A549 (cell line): ENCODE measurements at regions not wholly inside any gene's neighbourhood (a gene's known extent, or its start where the extent isn't known, plus 50 kb on each side); places are given as distances from the start of the nearest gene placed in this dataset.

ENCODE experiments used
- ATAC-seq, 2 experiments: fragments of 200-7000 bp in 1 of 2; fragments of >200 bp in 1 of 2; cut with Nextera tagmentation in 1 of 2; cut with Tn5 transposase in 1 of 2; 3 replicates each; pipeline versions ENCODE4 v1.8.0 to v1.9.1; 2018 to 2020; ENCODE audit warnings: mild to moderate bottlenecking in 1 of 2, moderate library complexity in 1 of 2
- CTCF ChIA-PET: fragments of 300-600 bp; sonication (Branson Sonifier 250); formaldehyde crosslinking; extraction: SDS; loops from one replicate; lab custom pipeline; 2021; ENCODE audit warnings: antibody characterized with exemption, inconsistent platforms; lab: Yijun Ruan, JAX
- POLR2A ChIA-PET: fragments of 350-600 bp; formaldehyde crosslinking; extraction: SDS; loops from one replicate; lab custom pipeline; 2021; ENCODE audit warnings: antibody characterized with exemption, inconsistent platforms; lab: Yijun Ruan, JAX
- DNase-seq, 2 experiments: peaks; one replicate each; pipeline versions ENCODE4 v3.0.0 to v3.0.0-alpha.2; 2011 to 2016; ENCODE audit warnings: low read depth in 1 of 2, low spot score in 1 of 2
- FAIRE-seq: peaks from 2 replicates; lab custom pipeline; 2011; peaks lifted over from hg19 to GRCh38; lab: Jason Lieb, UNC
- H3K27ac ChIP-seq, 2 experiments: fragments of >200 bp; sonication (Bioruptor Twin); formaldehyde crosslinking; 3 replicates each; pipeline ENCODE4 v1.5.1; 2016 to 2017
- H3K4me1 ChIP-seq: fragments of >200 bp; sonication (Bioruptor Twin); formaldehyde crosslinking; 3 replicates; pipeline ENCODE4 v1.6.1; 2016
- H3K4me2 ChIP-seq: fragments of >200 bp; sonication (Bioruptor Twin); formaldehyde crosslinking; 3 replicates; pipeline ENCODE4 v1.6.1; 2016
- H3K4me3 ChIP-seq: fragments of >200 bp; sonication (Bioruptor Twin); formaldehyde crosslinking; 3 replicates; pipeline ENCODE4 v1.5.1; 2016
- H3K9me3 ChIP-seq: fragments of >200 bp; sonication (Bioruptor Twin); formaldehyde crosslinking; 3 replicates; pipeline ENCODE4 v1.6.1; 2016
- CBX2 ChIP-seq: fragments of 200-600 bp; sonication (generic); IDR thresholded peaks from 2 replicates; pipeline ENCODE4 v1.6.1; 2016; ENCODE audit warnings: low read depth, mild to moderate bottlenecking, borderline replicate concordance
- CBX8 ChIP-seq: fragments of 200-600 bp; sonication (generic); IDR thresholded peaks from 2 replicates; pipeline ENCODE4 v1.6.1; 2016
- CEBPB ChIP-seq, 2 experiments: fragments of >200 bp in 1 of 2; sonication (Bioruptor Twin) in 1 of 2; formaldehyde crosslinking in 1 of 2; IDR thresholded peaks; 2 replicates each; pipeline ENCODE4 v1.6.1; 2012 to 2016
- CHD2 ChIP-seq: fragments of 150-350 bp; IDR thresholded peaks from 2 replicates; pipeline ENCODE4 v1.6.1; 2014; ENCODE audit warnings: low read length; ENCODE audit not compliant: partially characterized antibody
- CHD4 ChIP-seq: fragments of 200-600 bp; sonication (generic); IDR thresholded peaks from 2 replicates; pipeline ENCODE4 v1.6.1; 2016; ENCODE audit warnings: antibody characterized with exemption, mild to moderate bottlenecking, borderline replicate concordance
- CTCF ChIP-seq: fragments of >200 bp; sonication (Bioruptor Twin); formaldehyde crosslinking; IDR thresholded peaks from 3 replicates; pipeline ENCODE4 v1.5.1; 2016
- E2F6 ChIP-seq: IDR thresholded peaks from 2 replicates; pipeline ENCODE4 v1.6.1; 2012; ENCODE audit warnings: low read depth, borderline replicate concordance
- EHF ChIP-seq: fragments of 250-450 bp; sonication (Bioruptor Pico); IDR thresholded peaks from 2 replicates; pipeline ENCODE4 v1.5.0; 2020; ENCODE audit warnings: mild to moderate bottlenecking
- EP300 ChIP-seq, 2 experiments: fragments of >200 bp; sonication (Bioruptor Twin); formaldehyde crosslinking; IDR thresholded peaks; 2 replicates in 1 of 2; 3 replicates in 1 of 2; pipeline ENCODE4 v1.6.1; 2016 to 2017
- HDAC2 ChIP-seq: fragments of 200-600 bp; sonication (generic); IDR thresholded peaks from 2 replicates; pipeline ENCODE4 v1.6.1; 2016
- HES2 ChIP-seq: fragments of >200 bp; sonication (Bioruptor Twin); formaldehyde crosslinking; IDR thresholded peaks from 2 replicates; pipeline ENCODE4 v1.6.1; 2016
- HMGXB4 ChIP-seq: fragments of 250-450 bp; sonication (Bioruptor Pico); IDR thresholded peaks from 2 replicates; pipeline ENCODE4 v1.5.0; 2021; ENCODE audit warnings: mild to moderate bottlenecking, moderate library complexity, borderline replicate concordance
- HOXA7 ChIP-seq: fragments of 250-450 bp; sonication (Bioruptor Pico); IDR thresholded peaks from 2 replicates; pipeline ENCODE4 v1.5.0; 2020; ENCODE audit warnings: mild to moderate bottlenecking, moderate library complexity
- KDM1A ChIP-seq: fragments of 200-600 bp; sonication (generic); IDR thresholded peaks from 2 replicates; pipeline ENCODE4 v1.6.1; 2016; ENCODE audit warnings: low read depth, mild to moderate bottlenecking
- KDM5A ChIP-seq: fragments of 200-600 bp; sonication (generic); IDR thresholded peaks from 2 replicates; pipeline ENCODE4 v1.6.1; 2016; ENCODE audit warnings: antibody characterized with exemption, mild to moderate bottlenecking
- MAX ChIP-seq: IDR thresholded peaks from 2 replicates; pipeline ENCODE4 v1.6.1; 2012
- NFE2L2 ChIP-seq: fragments of 150-350 bp; conservative IDR thresholded peaks from 2 replicates; pipeline ENCODE4 v1.6.1; 2014; ENCODE audit warnings: low read length
- POLR2A ChIP-seq: IDR thresholded peaks from 2 replicates; pipeline ENCODE4 v1.6.1; 2012; ENCODE audit warnings: mild to moderate bottlenecking, low read length
- RCOR1 ChIP-seq: fragments of 150-350 bp; IDR thresholded peaks from 2 replicates; pipeline ENCODE4 v1.6.1; 2014; ENCODE audit warnings: antibody characterized with exemption, low read length, low read depth
- RNF2 ChIP-seq: fragments of 200-600 bp; sonication (generic); IDR thresholded peaks from 2 replicates; pipeline ENCODE4 v1.6.1; 2016; ENCODE audit warnings: low read depth, mild to moderate bottlenecking, antibody characterized with exemption, moderate library complexity, borderline replicate concordance
- SMC3 ChIP-seq: fragments of >200 bp; sonication (Bioruptor Twin); formaldehyde crosslinking; IDR thresholded peaks from 3 replicates; pipeline ENCODE4 v1.6.1; 2018; ENCODE audit warnings: inconsistent platforms
- SREBF2 ChIP-seq: fragments of 450-650 bp; IDR thresholded peaks from 2 replicates; pipeline ENCODE4 v1.6.1; 2014; ENCODE audit warnings: mild to moderate bottlenecking, moderate library complexity
- TFCP2L1 ChIP-seq: fragments of 250-450 bp; sonication (Bioruptor Pico); IDR thresholded peaks from 2 replicates; pipeline ENCODE4 v1.5.0; 2021; ENCODE audit warnings: mild to moderate bottlenecking
- TP53 ChIP-seq: fragments of 250-450 bp; sonication (Bioruptor Pico); IDR thresholded peaks from 2 replicates; pipeline ENCODE4 v1.5.0; 2021; ENCODE audit warnings: mild to moderate bottlenecking, moderate library complexity
- ZSCAN20 ChIP-seq: fragments of 250-450 bp; sonication (Bioruptor Pico); IDR thresholded peaks from 2 replicates; pipeline ENCODE4 v1.8.0; 2022; ENCODE audit warnings: mild to moderate bottlenecking, moderate library complexity
- WGBS: methylation state at CpG from one replicate; pipeline ENCODE4 v1.1.6; 2017; ENCODE audit errors: missing lambda C conversion rate; 5-methylcytosine and 5-hydroxymethylcytosine counted together
- TF ChIP-seq, protein P1 (sequence below): fragments of >200 bp; sonication (Bioruptor Twin); formaldehyde crosslinking; IDR thresholded peaks from 3 replicates; pipeline ENCODE4 v1.6.1; 2016

- no peak for TF ChIP-seq CHD4
- no peak for TF ChIP-seq CBX8
- no peak for TF ChIP-seq EHF (CRISPR knock-in tag)
- TF ChIP-seq TFCP2L1 (CRISPR knock-in tag), result no peak
- DNase-seq (no peak), FAIRE-seq (no peak), ATAC-seq (no peak)
- H3K4me2 ChIP-seq, result no peak overlapping the region
- 36% methylated on average over 7 of the region's 7 CpGs for WGBS
- H3K9me3 ChIP-seq, result no peaks in the 10 kb centered on the region
- no peak overlapping the region for H3K27ac ChIP-seq
- no peaks in the 10 kb centered on the region for H3K4me1 ChIP-seq
- POLR2A ChIA-PET, result no interaction called here
- CTCF ChIA-PET, result no interaction called here
- H3K4me3 ChIP-seq, result no peak overlapping the region
Measured at GRCh38 chr12:41768456-41768855, 376.2 kb downstream of the GXYLT1 start.

GRCh38 chr12:41762691-41763090 lies 382.0 kb downstream of the GXYLT1 start:
- 16% methylated on average over 3 of the region's 3 CpGs for WGBS
- FAIRE-seq (no peak), ATAC-seq (no peak), DNase-seq (no peak)
- ChIA-PET CTCF (no interaction called here), POLR2A (no interaction called here)
- no peak overlapping the region for H3K27ac ChIP-seq
- TF ChIP-seq EP300 (IDR thresholded peaks at IDR 0.05), result no peak
- TF ChIP-seq HOXA7 (CRISPR knock-in tag), result no peak
- TF ChIP-seq POLR2A, result no peak
- no peak for TF ChIP-seq SMC3
- no peak for TF ChIP-seq TP53 (CRISPR knock-in tag)
- TF ChIP-seq RNF2, result no peak
- TF ChIP-seq KDM5A, result no peak
- no peak for TF ChIP-seq HES2
- TF ChIP-seq ZSCAN20 (CRISPR knock-in tag), result no peak
- TF ChIP-seq SREBF2, result no peak
- no peaks in the 10 kb centered on the region for H3K4me1 ChIP-seq
- no peak overlapping the region for H3K4me2 ChIP-seq
- no peak overlapping the region for H3K4me3 ChIP-seq
- H3K9me3 ChIP-seq, result no peaks in the 10 kb centered on the region

DNA sequence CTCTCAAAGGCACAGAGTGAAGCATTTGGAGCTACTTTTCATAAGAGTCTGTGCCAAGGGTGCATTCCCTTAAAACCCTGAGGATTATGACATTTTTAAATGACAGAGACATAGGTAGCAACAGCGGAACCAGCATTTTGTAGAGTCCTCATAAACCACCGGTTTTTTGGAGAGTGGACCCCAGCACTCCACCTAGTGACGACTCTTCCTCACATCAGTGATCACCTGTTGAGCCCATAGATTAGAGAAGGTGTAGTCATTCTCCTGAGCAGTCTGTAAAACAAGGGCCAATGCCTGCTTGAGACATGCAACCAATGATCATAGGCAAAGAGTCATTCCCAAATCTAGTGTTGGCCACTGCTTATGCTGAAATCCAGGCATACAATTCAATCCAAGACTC lies 399.1 kb downstream of the GXYLT1 start:
- H3K4me2 ChIP-seq, result no peak overlapping the region
- CTCF ChIA-PET, result no interaction called here
- FAIRE-seq, result no peak
- TF ChIP-seq CTCF, result no peak
- TF ChIP-seq, protein P1, sequence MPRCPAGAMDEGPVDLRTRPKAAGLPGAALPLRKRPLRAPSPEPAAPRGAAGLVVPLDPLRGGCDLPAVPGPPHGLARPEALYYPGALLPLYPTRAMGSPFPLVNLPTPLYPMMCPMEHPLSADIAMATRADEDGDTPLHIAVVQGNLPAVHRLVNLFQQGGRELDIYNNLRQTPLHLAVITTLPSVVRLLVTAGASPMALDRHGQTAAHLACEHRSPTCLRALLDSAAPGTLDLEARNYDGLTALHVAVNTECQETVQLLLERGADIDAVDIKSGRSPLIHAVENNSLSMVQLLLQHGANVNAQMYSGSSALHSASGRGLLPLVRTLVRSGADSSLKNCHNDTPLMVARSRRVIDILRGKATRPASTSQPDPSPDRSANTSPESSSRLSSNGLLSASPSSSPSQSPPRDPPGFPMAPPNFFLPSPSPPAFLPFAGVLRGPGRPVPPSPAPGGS, result no peak
- no peak for TF ChIP-seq CHD2
- TF ChIP-seq RCOR1, result no peak
- no peak for TF ChIP-seq HMGXB4 (CRISPR knock-in tag)
- TF ChIP-seq HDAC2, result no peak
- TF ChIP-seq CEBPB (IDR thresholded peaks at IDR 0.05), result no peak
- TF ChIP-seq NFE2L2, result no peak
- TF ChIP-seq E2F6, result no peak
- TF ChIP-seq KDM1A, result no peak
- no peak for TF ChIP-seq EP300 (IDR thresholded peaks at IDR 0.05)
- TF ChIP-seq MAX, result no peak
- no peak for TF ChIP-seq CBX2
- TF ChIP-seq EHF (CRISPR knock-in tag), result no peak
- POLR2A ChIA-PET, result no interaction called here
- H3K27ac ChIP-seq, result no peak overlapping the region
- DNase-seq, result no peak
- no peaks in the 10 kb centered on the region for H3K4me1 ChIP-seq
- H3K4me3 ChIP-seq, result no peak overlapping the region
- no peaks in the 10 kb centered on the region for H3K9me3 ChIP-seq
- WGBS, result 54% methylated on average over 3 of the region's 3 CpGs
- ATAC-seq, result no peak
